ENCODE measurements at regions not wholly inside any gene's neighbourhood (a gene's known extent, or its start where the extent isn't known, plus 50 kb on each side); places are given as distances from the start of the nearest gene placed in this dataset.

GRCh38 chr12:127516467-127516866 is 750.5 kb upstream of the TMEM132C start:
- H2BK12ac ChIP-seq (ENCODE audit: insufficient read length, low read depth, low read length), result no peak overlapping the region
- no peak overlapping the region for H2BK120ac ChIP-seq (ENCODE audit: low read depth, low read length, poor library complexity, severe bottlenecking)
- no peak overlapping the region for H3T11ph ChIP-seq (ENCODE audit: low read length)
- no peak overlapping the region for H3K27ac Mint-ChIP-seq
- H4K5ac ChIP-seq (ENCODE audit: insufficient read length, low read depth, low read length), result no peak overlapping the region
- no peaks in the 10 kb centered on the region for H3K27me3 ChIP-seq (ENCODE audit: insufficient read depth, low read length)
- no peak overlapping the region for H3K14ac ChIP-seq (ENCODE audit: insufficient read depth, low read length)
- H3K4me3 Mint-ChIP-seq, result no peak overlapping the region
- no peak overlapping the region for H2AFZ ChIP-seq (ENCODE audit: low read length)
- TF ChIP-seq CTCF (conservative IDR thresholded peaks at IDR 0.05), result no peak
- H3K18ac ChIP-seq (ENCODE audit: insufficient read length, low read depth, low read length), result no peak overlapping the region
- H3K56ac ChIP-seq (ENCODE audit: insufficient read length, low read depth, low read length), result no peak overlapping the region
- H3K27me3 Mint-ChIP-seq (ENCODE audit: low read depth), result no peaks in the 10 kb centered on the region
- no peaks in the 10 kb centered on the region for H3K4me1 Mint-ChIP-seq
- no peaks in the 10 kb centered on the region for H3K9me3 ChIP-seq (ENCODE audit: control insufficient read depth, low read depth, low read length)
- H3K9me3 Mint-ChIP-seq, result no peaks in the 10 kb centered on the region
- no peaks in the 10 kb centered on the region for H3K79me2 ChIP-seq (ENCODE audit: insufficient read depth, low read length)
- no peak overlapping the region for H2BK5ac ChIP-seq (ENCODE audit: insufficient read length, low read length)
- H4K8ac ChIP-seq (replicated peaks; ENCODE audit: insufficient read length, low read depth, low read length), result no peak overlapping the region
- H3K4ac ChIP-seq (ENCODE audit: low read depth, low read length), result no peak overlapping the region
- H3K4me1 ChIP-seq (ENCODE audit: insufficient read depth, low read length), result no peaks in the 10 kb centered on the region
- no peak overlapping the region for H4K91ac ChIP-seq (ENCODE audit: insufficient read length, low read depth, low read length)
- H3K23ac ChIP-seq (ENCODE audit: insufficient read length, low read depth, low read length), result no peak overlapping the region
- no peak overlapping the region for H2BK15ac ChIP-seq (ENCODE audit: low read depth, low read length)
- WGBS (ENCODE audit: extremely low coverage, insufficient read length, low lambda C conversion rate), result no CpG with 5 or more reads among the region's 1 CpG
- no peak overlapping the region for H3K4me2 ChIP-seq (ENCODE audit: insufficient read depth, insufficient read length, low read length)
- H3K79me1 ChIP-seq (ENCODE audit: insufficient read depth, low read depth, low read length, poor library complexity, severe bottlenecking), result no peaks in the 10 kb centered on the region
- DNase-seq, result no peak
- no peak overlapping the region for H3K27ac ChIP-seq (ENCODE audit: insufficient read length, low read depth, low read length)
- no peaks in the 10 kb centered on the region for H3K23me2 ChIP-seq (ENCODE audit: insufficient read length, low read depth, low read length, poor library complexity, severe bottlenecking)
- no peaks in the 10 kb centered on the region for H3K36me3 Mint-ChIP-seq (ENCODE audit: insufficient read depth in 1 of 3, low read depth in 3 of 3)
- no peak overlapping the region for H3K9ac ChIP-seq (ENCODE audit: extremely low read depth, insufficient read length, low read length)
- H2BK20ac ChIP-seq (ENCODE audit: low read depth, low read length, poor library complexity, severe bottlenecking), result no peak overlapping the region
- H4K20me1 ChIP-seq (ENCODE audit: control insufficient read depth, insufficient read depth, insufficient read length), result no peaks in the 10 kb centered on the region
- H2AK5ac ChIP-seq (ENCODE audit: insufficient read length, low read length), result no peak overlapping the region

All from H9 (cell line).